ENCODE measurements at regions not wholly inside any gene's neighbourhood (a gene's known extent, or its start where the extent isn't known, plus 50 kb on each side); places are given as distances from the start of the nearest gene placed in this dataset.

DNA sequence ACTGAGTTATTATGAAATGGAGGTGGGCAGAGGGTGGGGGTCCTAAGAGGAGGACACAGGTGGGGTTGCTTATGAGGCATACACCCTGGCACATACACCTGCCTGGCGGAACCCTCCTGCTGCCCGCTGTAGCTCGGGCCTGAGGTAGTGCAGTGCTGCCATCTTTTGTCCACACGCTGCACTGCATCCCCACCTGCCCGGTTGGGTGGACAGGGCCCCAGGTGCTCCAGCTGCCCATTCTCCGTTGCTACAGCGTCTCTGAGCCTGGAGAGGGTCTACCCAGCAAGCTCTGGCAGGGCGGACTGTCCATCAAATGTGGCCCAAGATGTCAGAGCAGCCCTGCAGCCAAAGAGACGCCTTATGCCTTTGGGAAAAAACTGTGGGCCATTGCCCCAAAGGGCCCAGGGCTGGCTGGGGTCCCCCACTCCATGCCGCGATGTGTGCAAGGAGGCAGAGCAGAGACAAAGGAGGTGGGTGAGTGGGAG is 131.2 kb downstream of the BUD13 start:
- DNase-seq = peak in 1 of 5 donors; percentile 25

DNA sequence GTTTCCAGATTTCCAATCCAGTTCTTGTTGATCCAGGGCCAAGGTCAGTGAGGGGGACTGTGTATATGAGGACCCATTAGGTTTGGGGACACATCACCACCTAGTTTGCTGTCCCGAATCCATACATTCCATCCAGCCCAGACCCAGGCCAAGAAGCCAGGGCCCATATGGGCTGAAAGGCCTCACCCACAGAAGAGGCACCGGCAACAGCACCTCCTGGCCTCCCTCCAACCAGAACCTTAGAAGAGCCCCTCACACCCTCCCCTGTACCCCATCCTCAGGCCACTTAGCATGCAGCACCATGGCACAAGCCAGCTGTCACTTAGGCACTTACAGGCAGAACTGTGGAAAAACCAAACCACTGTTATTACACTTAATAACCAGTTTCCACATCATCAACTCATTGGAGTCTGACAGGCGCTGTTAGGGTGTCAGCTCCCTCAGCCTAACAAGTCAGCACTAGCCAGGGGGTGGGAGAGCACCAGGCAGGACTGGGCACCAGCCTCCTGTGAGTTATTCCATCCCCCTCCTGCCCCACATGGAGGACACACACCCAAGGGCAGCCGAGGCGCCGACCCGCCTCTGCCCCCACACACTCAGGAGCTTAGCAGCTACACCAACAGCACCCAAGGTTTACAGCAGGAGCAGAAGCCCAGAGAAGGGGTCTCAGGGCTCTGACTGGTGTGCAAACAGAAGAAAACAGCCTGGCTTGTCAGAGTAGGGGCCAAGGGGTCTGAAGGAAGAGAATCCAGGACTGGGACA is 132.0 kb downstream of the BUD13 start:
- DNase-seq = no peak

DNA sequence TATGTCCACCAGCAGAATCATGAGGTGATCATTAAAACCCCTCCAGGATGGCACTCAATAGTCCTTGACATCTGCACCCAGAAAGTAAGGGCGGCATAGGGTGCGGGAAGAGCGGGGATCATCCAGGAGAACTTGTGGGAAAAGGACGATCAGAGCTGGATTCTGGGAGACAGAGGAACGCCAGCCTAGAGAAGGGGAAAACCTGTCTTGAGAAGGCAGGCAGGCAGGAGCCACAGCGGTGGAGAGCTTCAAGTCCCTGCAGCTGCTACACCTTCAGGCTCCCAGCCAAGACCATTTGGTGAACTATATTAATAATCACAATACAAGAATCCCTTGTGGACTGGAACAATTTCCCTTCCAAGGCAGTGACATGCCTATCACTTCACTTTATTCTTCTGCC is 134.3 kb downstream of the BUD13 start:
- no peak for DNase-seq

DNA sequence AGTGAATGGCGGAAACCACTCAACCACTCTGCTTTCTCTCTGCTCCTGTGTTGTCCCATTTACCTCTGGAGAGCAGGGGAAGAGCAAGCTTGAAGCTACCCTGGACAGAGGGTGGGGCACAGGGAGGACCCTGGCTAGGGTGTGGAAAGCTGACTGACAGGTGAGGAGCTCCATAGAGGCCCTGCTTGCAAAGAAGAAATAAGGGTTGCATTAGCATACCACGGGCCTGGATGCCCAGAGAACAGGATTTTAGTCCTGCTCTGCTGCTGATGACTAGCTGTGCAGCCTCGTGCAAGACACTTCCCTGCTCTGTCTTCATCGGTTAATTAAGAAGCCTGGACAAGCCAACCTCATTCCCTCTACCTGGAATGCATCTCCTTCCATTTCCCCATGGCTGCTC is 135.0 kb downstream of the BUD13 start:
- DNase-seq = no peak

DNA sequence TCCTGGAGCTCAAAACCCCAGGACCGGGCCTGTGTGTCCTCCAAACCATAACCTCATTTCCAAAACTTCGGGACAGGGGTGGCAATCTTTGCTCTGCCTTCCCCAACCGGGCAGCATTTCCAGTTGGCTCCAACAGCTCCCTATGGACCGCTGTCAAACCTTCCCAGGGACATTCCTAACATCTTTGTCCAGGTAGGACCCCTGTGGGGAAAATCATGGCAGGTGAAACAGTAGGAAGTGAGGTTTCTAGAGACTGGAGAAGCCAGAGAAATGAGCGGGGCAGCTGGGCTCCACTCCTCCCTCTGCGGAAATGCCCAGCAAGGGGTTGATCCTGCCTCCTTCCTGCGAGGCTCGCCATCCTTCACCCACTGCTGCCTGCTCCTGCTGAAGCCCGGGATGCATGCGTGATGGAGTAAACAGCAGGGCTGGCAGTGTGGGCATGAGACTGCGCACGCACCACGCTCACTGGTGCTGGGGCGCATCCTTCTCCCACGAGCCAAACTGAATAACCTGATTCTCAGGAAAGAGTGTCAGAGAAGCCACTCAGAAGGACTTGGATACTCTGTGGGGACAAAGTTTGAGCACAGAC is 136.4 kb downstream of the BUD13 start:
- DNase-seq = no peak

DNA sequence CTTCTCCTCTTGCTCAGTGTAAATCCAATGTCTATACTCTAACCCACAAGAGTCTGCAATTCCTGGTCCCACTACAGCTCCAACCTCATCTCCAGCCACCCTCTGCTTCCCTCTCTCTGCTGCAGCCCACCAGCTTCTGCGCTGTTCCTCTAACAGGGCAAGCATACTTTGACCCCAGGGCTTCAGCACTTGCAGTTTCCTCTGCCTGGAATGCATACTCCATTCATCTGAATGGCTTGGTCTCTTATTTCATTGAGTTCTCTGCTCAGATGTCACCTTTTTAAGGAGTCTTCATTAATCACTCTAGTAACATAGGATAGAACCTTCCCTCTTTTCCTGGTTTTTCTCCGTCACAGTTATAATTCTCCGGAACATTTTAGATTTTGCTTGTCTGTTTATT is 141.6 kb downstream of the BUD13 start:
- DNase-seq = no peak

DNA sequence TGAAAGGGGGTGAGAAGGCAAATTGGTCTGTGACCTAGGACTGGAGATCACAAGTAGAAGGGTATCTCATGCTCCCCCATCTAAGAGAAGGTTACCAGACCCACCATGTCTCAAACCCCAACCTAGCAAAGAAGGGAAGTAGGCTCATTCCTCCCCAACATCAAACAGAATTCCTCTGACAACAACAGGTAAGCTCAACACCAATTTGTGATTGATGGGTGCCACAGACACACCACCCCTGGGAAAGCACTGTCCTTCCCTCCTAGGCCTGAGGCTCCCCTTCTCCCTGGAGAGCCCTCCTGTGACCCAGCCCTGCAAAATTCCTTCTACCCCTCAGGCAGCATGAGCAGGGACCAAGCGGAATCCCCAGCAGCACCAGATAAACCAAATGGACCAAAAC is 154.3 kb downstream of the BUD13 start:
- DNase-seq = no peak

DNA sequence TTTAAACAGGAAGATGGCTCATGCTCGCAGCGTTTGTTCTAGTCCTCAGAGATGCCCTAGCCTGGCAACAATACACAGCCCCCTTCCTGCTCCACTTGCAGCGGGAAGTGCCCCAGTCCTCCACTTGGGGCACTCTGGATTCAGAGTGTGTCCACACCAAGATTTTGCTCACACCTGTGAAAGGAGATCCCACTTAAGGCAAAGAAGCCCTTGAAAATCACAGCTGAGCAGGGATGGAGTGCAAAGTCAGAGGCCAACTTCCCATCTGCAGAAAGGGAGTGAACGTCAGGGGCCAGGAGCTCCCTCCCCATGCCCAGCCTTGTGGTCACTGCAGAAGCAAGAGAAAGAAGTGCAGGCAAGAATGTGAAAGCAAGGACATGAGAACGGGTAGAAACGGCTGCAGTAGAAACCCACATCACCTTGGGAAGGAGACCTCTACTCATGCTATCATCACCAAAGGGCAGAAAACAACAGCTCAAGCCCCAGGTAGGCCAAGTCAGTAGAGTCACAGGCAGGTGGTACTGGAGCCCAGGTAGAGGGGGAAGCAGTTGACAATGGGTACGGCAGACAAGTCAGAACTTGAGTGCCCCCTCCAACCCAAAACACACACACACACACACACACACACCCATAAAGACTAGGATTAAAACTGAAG is 157.4 kb downstream of the BUD13 start:
- no peak for DNase-seq

DNA sequence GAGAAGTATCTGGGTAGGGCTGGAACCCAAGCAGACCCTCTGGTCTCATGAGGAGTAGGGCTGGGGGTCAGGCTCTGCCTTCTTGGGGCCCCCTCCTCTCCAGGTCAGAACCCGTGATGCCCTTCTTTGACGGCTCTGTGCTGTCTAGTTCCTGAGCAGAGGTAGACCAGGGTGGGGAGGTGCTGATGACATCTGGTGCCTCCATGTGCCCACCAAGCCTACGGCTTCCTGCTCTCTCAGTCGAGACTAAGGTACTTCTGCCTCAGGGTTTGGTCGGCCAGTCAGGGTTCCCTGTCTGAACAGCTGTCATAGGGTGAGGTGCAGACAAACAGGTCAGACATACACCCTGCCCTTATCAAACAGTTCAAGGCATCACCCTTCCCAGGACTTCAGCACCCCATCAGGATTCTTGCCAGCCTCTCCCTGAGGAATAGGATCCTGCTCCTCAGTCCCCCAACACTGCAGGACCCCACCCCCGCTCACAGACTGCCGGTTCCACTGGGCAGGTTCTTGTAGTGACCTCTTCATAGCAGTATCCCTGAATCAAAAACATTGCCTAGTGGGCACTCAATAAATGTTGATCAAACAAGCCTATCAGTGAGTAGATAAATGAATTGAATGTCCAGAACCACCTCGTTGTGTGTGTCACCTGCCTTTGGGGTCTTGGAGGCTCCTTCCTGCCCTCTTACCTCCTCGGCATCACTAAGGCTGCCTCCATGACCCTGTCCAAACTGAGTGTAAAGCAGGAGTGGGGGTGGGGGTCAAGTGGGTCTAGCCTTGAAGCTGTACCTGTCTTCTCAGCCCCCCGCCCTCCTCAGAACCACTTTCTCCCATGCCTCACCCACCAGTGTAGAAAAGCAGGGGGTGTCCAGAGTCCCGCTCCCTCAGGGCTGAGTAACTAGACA is 158.2 kb downstream of the BUD13 start:
- no peak for DNase-seq

DNA sequence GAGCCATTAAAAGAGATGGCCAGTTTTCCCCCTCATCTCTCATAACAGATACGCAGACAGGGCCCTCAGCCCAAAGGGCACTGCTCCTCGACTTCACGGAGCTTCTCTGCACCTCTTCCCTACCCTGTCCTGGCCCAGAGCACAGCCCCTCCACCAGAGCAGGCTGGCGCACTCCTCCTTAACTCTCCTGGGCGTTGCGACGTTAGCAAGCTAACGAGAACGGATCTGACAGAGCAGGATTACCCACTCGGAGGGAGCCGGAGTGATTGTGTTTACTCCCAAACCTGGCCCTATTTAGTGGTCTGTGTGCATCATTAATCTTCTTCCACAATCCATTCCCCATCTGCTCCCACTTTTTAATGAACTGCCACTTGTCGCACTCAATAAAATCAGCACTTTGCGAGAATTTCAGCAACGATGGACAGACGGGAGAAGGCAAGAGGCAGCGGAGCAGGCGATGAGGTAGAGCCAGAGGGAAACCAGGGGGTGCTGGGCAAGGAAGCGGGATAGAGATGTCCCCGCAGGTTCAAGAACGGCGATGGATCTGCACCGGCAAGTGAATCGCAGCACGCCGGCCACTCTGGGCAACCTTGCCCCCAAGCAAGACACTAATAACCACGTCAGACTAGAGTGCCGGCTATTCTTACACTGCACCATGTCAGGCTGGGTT is 159.4 kb downstream of the BUD13 start:
- no peak for DNase-seq

DNA sequence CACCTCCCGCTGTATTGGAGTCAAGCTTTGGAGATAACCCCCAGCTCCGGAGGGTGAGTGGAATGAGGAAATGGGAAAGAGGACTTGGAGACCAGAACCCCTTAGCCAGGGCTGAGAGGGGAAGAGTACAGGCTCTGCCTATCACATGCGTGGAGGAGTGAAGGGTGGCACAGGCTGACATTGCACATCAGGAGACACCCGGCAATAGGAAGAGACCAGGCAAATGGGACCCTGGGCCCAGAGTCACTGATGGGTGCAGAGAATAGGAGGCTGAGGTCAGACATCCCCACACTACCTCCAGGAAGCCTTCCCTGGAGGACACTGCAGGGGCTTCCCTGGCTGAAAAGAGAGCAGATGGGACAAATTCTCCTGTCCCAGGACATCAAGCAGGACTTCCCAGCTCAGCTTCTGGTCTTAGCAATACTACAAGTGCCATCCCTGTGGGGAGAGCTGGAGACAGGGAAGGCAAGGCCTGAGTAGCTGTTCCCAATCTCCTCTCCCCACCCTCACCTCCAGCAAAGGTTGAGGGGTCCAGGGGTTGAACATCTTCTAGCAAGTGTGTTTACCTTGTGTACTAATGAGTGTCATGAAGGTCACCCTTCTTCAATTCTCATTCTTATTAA is 160.7 kb downstream of the BUD13 start:
- DNase-seq = no peak

DNA sequence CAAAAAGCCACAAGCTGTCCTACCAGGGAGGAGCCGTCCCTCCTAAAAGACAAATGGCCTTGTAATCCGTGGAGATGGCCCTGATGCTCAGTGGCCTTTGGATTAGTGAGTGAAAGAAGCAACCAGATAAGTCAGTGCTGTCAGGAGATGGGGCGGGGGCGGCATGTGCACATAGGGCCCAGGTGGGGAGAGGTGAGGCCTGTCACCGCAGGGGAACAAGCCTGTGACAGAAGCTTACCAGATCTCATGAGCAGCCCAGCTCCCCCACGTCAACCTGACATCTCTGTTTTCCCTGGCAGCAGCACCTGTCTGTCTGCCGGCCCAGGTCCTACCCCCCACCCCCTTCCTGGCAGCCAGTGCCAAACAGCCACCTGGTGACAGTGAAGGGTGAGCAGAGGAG is 162.6 kb downstream of the BUD13 start:
- DNase-seq = no peak

DNA sequence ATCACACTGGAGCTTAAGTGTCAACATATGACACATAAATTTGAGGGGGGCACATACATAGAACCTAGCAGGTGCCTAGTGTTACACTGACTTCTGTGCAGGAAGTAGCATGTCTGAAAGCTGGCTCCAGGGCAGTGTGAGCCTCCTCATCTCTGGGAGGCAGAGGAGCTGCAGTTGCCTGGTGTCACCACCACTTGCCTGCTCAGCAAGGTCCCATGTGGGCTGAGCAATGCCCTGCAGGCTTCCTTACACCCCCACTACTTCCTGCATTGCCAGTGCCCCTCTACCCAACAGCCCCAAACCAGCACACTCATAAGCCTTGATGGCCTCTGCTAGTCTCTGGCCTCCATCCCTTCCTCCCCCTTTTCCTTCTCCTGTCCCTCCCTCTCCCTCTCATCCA is 165.8 kb downstream of the BUD13 start:
- DNase-seq = no peak

DNA sequence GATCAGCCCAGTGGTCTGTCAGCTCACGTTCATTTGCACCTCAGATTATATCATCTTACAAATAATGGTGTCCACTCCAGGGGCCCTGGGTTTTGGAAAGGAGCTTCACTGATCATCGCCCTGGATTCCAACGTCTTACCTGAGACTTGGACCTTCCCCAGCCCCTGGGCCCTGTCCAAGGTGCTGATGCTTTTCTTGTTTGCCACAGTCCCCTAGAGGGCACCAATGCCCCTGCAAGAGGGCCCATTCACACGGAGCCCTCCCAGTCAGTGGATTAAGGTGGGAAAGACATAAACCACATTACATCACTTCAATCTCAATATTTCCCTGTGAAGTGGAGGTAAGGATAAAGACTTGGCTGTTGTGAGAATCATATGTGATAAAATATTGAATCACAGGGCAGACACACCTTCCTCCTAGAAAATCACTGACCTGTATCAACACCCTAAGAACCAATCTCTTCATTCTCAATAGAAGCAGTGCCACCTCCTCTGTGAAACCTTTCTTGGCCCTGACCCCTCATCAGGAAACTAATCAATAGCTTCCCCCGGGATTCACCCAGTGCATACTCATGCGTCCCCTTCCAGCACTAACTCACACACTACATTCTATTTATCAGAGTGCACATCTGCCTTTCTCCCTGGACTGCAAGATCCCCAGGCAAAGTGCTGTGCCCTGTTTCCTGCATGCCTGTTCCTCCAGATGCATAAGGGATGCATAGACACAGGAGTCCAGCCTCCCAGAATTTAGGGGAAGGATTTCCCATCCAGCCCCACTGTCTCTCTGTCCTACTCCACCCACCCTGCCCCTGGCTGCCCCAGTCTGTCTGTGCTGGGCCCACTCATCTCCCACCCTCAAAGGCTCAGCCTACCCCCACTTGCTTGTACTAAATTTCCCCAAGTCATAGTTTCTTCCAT is 167.0 kb downstream of the BUD13 start:
- peak in 1 of 5 donors; percentile 25 for DNase-seq

DNA sequence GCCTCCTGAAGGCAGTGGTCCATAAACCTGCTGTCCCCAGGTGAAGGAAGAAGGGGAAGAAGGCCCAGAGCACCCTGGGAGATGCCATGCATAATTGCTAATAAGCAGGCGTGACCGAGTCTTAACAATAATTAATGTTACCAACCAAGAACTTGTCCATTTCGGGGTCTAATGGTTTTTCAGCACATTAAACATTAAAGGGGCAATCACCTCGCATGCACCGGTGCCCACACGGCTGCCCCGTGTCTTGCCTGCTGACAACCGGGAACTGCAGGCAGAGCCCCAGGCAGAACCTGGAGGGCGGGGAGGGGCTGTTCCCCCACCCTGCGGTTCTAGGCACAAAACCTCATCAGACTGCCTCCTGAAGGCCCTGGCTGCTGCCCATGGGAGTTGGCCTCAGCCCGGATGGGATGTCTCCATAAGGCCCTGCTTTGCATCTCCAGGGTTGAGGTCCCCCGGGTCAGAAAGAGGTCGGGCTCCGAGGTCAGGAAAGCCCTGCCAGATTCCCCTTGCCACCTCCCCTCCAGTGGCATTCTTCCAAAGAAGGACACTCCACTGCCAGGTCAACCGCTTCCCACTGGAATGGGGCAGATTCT is 169.0 kb downstream of the BUD13 start:
- no peak for DNase-seq

DNA sequence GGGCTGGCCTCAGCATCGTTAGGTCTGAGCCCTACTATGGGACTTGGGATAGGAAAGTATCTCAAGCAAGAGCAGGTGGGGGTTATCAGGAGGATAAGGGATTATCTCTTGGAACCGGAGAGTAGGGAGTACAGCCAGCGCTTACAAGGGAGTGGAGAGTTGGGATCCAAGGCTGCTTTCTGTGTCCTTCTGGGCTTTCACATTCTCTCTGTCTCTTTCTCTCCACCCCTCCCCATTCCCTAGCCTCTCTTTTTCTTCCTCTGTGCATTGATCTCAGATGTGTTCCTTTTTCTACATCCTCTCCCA is 170.2 kb downstream of the BUD13 start:
- DNase-seq = no peak

DNA sequence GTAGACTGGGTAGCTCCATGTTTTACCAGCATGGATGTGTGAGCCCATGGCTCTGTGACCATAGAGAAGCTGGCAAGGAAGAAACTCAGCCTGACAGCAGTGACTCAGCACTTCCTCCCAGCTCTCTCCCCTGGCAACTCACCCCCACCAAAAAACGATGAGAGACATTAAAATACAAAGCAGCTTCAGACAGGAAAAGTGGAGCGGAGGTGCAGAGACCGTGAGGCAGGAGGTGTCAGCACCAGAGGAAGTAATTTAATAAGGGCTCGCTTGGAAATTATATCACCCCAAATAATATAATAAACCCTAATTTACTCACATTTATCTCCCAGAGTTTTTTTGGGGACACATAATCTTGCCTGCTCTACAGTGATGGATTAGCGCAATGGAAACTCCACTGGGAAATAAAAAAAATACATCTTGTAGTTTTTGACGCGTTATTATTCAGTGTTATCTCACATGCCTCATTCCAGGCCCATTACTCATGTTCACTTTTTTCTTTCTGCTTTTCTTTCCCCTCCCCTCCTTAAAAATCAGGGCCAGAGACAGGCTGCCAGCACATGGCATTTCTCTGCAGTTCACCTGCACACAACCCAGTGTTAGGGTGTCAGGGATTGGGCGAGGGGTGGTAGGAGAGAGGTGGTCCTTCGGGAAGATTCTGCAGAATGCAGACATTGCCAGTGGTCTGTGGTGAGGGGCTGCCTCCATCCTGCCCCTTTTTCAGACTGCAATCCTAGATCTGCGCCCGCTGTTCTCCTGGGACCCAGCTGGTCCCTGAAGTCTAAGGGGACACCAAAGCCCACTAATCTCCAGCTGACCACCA is 170.8 kb downstream of the BUD13 start:
- DNase-seq = peak in 1 of 5 donors; percentile 21

DNA sequence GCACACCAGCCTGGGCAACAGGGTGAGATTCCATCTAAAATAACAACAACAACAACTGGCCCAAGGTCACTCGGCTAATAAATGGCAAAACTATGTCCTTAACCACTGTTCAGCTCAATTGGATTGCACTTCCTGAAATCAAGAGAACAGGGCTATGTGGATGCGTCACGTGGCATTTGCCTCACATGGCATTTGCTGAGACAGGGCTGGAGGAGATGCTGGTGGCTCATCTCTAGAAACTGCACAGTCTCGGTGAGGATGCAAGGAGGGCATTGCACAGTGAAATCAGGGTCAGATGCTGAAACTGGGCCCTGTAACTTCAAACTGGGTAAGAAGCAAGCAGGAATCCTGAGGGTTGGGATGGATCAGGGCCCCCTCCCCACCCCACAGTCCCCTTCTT is 171.9 kb downstream of the BUD13 start:
- DNase-seq = no peak

DNA sequence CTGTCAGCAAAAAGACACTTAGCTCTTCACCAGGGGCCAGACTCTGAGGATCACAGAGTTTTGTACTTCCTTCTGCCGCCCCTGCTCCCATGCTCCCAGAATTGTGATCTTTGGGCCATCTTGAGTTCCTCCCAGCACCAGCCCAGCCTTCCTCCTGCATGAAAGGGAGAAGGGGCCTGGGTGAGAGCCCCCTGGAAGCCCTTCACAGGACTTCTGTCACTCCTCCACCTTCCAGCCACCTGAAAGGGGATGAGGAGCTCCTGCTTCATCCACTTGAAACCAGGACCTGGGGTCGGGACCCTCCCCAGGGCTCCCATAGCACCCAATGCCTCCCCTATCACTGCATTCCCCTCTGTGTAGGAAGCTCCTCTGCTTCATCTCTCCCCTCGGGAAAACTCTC is 174.2 kb downstream of the BUD13 start:
- DNase-seq = no peak

DNA sequence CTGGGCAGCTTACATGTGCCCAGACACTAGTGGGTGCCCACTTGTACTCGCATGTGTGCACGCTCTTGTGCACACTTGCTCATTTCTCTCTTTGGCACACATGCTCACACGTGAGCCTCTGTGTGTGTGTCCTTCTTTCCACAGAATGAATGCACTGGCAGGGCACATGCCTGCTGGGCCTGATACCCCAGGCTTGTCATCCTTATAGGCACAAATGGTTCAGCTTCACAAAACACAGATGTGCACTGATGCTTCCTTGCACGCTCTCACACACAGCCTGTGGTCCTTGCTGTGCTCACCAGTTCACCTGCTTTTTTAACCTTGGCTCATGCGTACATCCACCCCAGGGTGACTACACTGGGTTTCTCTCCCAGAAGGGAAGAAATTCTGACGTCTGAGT is 174.8 kb downstream of the BUD13 start:
- no peak for DNase-seq

Data from T-helper 1 cell (primary cell).